HTR-8/SVneo (cell line): ENCODE measurements at regions not wholly inside any gene's neighbourhood (a gene's known extent, or its start where the extent isn't known, plus 50 kb on each side); places are given as distances from the start of the nearest gene placed in this dataset.
"Not testable (repeated sequence)": the region's sequence is repeated elsewhere in the genome, so short reads cannot be mapped to it uniquely, and the experiment has no call there.

Experiments used
- DNase-seq: peaks from one replicate; pipeline ENCODE4 v3.0.0; 2011; ENCODE audit warnings: low spot score, mixed read lengths; ENCODE audit not compliant: insufficient read length
- FAIRE-seq: peaks from 2 replicates; lab custom pipeline; 2011; peaks lifted over from hg19 to GRCh38; lab: Jason Lieb, UNC

GRCh38 chr6:167557675-167558074 is 232.8 kb downstream of the TTLL2 start:
- DNase-seq (no peak), FAIRE-seq (no peak)

DNA sequence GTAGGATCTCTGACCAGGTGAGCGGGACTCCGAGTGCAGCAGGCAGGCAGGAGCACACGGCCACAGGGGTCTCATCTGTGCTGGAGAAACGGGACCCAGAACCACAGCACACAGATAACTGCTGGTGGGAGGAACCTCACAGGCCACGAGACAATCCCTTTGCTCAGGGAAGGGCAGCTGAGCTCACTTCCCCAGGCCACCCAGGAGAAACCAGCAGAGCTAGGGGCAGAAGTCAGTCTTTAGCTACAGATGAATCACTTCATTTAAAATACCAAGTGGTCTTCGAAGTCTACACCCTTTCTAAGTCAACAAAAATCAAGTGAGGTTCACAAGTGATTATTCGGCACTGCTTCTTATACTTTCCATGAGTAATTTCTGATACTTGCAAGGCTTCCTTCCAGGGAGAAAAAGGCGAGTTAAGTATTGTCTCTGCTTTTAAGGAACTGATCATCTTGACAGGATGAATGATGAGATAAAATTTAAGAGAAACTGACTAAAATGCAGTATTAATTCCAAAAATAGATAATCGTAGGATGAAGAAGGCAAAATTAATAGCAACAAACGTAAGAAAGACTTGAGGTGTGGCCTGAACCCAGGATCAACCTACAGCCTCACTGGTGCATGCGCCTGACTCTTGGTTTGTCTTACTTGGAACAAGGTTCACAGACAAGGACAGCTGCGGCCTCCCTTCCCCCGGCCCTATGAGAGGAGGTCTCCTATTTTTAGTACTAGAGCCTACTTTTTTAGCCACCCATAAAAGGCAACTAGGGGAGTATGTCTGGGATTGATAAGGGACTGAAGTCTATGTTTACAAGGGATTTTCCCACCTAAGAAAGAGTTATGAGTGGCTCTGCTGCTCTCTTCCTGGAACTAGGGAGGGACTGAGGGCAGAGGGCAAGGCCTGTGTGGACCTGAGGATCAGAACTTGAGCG is 233.6 kb downstream of the TTLL2 start:
- no peak for DNase-seq
- FAIRE-seq, result no peak

DNA sequence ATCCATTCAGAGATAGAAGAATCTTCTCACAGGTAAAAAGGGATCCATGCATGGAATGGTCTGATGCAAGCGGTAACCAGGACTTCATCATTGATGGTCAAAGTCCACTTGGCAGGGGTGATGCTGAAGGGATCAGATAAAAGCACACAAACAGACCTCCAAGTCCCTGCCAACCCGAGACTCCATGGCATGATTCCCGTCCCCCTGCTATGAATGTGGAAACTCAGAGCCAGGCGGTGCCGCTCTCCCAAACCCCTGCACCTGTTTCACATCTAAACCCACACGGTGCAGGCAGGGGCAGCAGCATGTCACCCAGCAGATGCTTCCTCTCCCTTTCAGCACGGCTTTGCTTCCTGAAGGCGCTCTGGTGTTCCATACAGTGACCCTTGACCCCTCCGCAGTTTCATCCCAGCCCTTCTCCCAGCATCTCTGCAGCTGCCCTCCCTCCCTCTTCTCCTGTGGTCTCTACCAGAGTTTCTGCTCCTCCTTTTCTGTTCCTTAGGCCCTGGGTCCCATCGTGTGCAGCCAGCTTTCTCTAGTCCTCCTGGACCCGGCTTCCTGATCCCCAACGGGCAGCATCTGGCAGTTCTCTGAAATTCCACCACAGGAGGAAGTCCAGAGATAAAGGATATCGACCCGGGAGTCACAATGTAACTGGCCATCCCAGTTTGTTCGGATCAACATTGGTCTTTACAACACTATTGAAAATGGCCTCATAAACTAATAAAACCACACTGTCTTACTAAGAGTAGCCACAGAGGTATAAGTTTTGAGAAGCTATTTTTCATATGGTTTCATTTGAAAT is 235.0 kb downstream of the TTLL2 start:
- FAIRE-seq, result no peak
- no peak for DNase-seq

DNA sequence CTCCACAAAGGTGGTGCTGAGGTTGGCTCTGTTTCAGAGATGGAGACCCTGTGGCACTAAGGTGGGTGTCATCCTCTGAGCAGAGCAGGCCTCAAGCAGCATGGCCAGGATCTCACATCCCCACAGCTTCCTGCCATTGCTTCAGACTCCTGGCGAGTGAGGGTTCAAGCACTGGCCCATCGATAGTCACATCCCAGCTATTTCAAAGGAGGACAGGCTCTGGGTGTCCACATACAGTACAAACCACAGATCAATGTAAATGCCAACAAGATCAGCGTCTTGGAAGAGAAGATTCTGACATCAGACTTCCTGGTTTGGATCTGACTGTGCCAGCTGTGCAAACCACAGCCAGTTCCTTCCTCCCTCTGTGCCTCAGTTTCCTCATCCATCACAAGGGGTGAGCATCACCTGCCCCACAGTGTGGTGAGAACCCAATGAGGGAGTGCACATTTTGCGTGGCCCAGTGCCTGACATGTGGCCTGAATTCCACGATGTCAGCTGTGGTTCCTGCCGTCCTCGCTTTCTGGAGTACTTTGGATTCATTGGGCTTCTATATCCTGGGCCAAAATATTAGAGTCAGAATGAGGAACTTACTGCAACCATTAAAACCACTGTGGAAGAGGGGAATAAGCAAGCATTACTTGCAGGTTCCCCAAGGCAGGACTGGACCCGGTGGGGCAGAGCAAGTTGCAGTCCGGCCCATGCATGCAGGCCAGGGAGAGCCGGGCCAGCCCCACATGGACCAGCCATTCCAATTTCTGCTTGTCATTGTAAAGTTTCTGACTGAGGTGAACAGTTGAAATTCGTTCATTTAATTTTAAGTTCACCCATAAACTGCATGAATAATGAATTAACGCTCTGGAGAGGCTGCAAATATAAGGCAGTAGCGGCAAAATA is 236.0 kb downstream of the TTLL2 start:
- FAIRE-seq, result no peak

GRCh38 chr6:167562862-167563261 is 238.0 kb downstream of the TTLL2 start:
- not testable (repeated sequence) for FAIRE-seq, DNase-seq

More for the DNA sequence above, 236.0 kb downstream of the TTLL2 start:
- DNase-seq, result no peak

GRCh38 chr6:167564416-167565250 is 239.7 kb downstream of the TTLL2 start:
- DNase-seq (no peak), FAIRE-seq (no peak)

DNA sequence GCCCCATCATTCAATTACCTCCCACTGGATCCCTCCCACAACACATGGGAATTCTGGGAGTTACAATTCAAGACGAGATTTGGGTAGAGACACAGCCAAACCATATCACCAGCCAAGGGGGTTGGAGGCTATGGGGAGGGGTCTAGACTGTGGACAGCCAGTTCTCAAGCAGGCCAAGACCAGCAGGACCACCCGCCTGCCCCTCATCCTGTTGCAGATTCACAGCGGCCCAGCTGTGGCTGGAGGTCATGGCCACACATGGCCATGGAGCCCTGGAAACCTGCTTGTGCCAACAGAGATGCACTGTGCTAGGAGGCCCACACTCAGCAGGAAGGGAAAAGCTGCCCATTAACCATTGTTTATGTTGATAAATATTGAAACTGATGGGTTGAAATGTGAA is 240.5 kb downstream of the TTLL2 start:
- DNase-seq, result no peak
- FAIRE-seq, result no peak

- FAIRE-seq (no peak), DNase-seq (peak; percentile 21)
Measured at GRCh38 chr6:167565884-167566599, 241.2 kb downstream of the TTLL2 start.

DNA sequence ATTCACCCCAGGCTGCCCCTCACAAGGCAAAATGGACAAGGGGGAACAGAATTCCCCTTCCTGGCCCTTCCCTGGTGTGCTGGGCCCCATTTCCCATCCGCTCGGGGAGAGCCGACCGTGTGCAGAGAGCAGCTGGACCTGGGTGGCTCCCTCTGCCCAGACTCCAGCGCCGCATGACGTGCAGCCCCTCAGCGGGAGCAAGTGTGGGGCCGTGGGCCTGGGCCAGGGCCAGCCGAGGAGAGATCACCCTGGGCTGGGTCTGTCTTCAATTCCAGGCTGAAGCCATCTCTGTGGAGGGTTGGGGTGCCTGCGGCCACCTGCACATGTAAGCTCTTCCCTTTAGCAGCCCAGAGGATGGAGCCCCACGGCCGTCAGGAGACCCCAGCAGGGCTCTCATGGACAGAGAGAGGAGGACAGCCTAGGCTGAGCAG is 241.8 kb downstream of the TTLL2 start:
- no peak for DNase-seq
- FAIRE-seq, result no peak

- DNase-seq, result no peak
- no peak for FAIRE-seq
Measured at GRCh38 chr6:167567142-167568033, 242.5 kb downstream of the TTLL2 start.

DNA sequence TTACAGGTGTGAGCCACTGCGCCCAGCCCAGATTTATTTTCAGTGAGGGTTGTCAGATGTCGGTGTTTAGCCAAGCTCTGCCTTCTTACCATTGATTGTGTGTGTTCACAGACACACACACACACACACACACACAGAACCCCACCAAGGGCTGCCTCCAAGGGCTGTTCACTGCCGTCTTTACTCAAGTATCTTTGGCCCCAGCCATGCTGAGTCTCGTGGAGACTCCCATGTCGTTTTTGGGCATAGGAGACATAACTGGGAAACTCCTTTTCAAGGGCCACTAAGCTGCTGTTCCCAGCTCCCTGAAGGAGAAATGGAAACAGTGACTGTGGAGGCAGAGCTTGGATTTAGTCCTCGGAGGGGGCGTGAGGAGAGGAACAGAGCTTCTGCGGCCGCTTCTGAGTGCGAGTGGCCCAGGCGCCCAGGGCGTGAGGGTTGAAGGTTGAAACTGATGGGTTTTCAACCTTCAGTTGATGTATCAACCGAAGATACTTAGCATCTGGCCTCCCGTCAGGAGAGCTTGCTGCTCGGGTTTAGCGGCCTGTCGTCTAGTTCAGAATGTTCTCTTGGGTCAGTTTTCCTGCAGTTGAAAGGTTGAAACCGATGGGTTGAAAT is 243.6 kb downstream of the TTLL2 start:
- no peak for FAIRE-seq
- no peak for DNase-seq

DNA sequence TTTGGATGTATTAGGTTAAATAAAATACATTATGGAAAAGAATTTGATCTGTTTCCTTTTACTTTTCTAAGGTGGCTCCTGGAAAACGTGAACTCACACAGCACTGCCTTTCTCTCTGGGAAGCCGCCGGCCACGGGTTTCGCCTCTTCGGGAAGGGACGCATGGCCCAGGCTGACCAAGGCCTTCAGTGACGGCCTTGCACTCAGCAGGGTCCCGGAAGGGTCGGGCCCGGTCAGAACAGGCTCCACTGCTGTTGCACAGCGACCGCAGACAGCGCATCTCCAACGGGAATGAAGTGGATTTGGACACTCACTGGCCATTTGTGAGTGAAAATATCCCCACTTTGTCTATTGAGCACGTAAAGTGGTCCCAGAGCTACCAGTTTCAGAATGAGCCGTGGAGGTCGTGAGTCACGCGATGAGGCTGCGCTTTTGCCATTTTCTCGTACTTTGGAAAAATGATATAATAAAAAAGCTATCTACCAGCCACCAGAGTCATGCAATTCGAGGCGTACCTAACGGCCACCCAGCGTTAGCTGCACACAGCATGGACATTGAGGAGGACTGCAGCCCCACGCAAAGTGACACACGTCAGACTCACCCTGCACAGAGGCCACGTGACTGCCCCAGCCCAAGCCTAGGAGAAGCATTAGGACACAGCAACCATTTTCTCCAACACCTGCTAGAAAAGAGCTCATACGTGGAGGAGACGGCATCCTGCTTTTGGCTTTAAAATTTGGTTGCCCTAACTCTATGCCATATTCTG is 244.3 kb downstream of the TTLL2 start:
- no peak for FAIRE-seq
- DNase-seq, result no peak

DNA sequence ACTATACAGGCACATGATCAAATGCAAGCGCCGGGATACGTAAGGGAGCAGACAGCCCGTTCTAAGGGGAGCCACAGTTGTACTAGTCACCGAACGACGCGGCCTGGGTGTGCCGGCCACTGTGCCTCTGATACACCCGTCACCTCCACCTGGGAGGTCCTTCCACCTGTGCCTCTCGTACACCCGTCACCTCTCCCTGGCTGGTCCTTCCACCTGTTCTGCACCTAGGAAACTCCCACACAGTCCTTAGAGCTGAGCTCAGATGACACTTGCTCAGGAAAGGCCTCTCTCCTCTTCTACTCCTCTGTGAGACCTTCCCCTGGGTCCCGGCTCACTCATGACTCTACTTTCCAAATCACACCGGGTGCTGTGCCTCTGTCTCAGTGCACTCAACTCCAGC is 245.0 kb downstream of the TTLL2 start:
- DNase-seq (no peak), FAIRE-seq (no peak)

GRCh38 chr6:167570460-167571400 is 245.8 kb downstream of the TTLL2 start:
- no peak for DNase-seq
- no peak for FAIRE-seq

DNA sequence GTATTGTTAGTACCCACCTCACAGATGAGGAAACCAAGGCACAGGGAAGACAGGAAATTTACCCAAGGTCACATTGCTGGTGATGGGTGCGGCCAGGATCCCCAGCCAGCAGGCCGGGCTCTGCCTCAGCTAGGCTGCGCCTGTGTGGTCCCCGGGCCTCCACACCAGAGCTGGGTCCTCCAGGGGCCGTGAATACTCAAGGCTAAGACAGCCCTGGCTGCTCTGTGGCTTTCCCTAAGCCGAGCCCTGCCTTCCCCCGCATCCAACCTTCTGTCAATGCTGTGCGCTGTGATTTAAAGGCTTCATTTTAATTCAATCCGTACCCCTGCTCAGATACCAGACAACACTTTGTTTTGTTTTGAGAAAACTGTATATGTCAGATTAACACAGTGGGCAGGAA is 246.7 kb downstream of the TTLL2 start:
- FAIRE-seq (no peak), DNase-seq (no peak)
